PC-3 (cell line): ENCODE measurements at regions not wholly inside any gene's neighbourhood (a gene's known extent, or its start where the extent isn't known, plus 50 kb on each side); places are given as distances from the start of the nearest gene placed in this dataset.

Source experiments
- CTCF ChIP-seq: fragments of 300-600 bp; sonication (generic); conservative IDR thresholded peaks from 2 replicates; pipeline ENCODE4 v1.5.1; 2017; ENCODE audit warnings: antibody characterized with exemption, low read depth, mild to moderate bottlenecking, low read length
- EZH2phosphoT487 ChIP-seq: fragments of 300-600 bp; sonication (generic); IDR thresholded peaks from 2 replicates; pipeline ENCODE4 v1.6.1; 2018; ENCODE audit warnings: mild to moderate bottlenecking, antibody characterized with exemption, low read length, borderline replicate concordance

- TF ChIP-seq CTCF (no peak), EZH2phosphoT487 (no peak)
Observed at GRCh38 chr6:40131675-40132074, 197.4 kb upstream of the MOCS1 start.
